Upper lobe of right lung (tissue), 1 donor: ENCODE measurements at regions not wholly inside any gene's neighbourhood (a gene's known extent, or its start where the extent isn't known, plus 50 kb on each side); places are given as distances from the start of the nearest gene placed in this dataset.

Experiments used
- ATAC-seq: fragments of 200-7000 bp; cut with Tn5 transposase; one replicate; pipeline ENCODE4 v1.9.1; 2020; ENCODE audit warnings: mild to moderate bottlenecking, moderate library complexity
- DNase-seq: peaks from one replicate; pipeline ENCODE4 v3.0.0-alpha.2; 2020
- H3K27ac ChIP-seq: fragments of 200-600 bp; one replicate; pipeline ENCODE4 v1.8.0; 2022
- H3K27me3 ChIP-seq: fragments of 200-600 bp; one replicate; pipeline ENCODE4 v1.8.0; 2022; ENCODE audit warnings: mild to moderate bottlenecking
- H3K36me3 ChIP-seq: fragments of 200-600 bp; one replicate; pipeline ENCODE4 v1.8.0; 2022
- H3K4me1 ChIP-seq: fragments of 200-600 bp; one replicate; pipeline ENCODE4 v1.8.0; 2022
- H3K4me3 ChIP-seq: fragments of 200-600 bp; one replicate; pipeline ENCODE4 v1.8.0; 2022; ENCODE audit warnings: mild to moderate bottlenecking
- H3K9me3 ChIP-seq: fragments of 200-600 bp; one replicate; pipeline ENCODE4 v1.8.0; 2022
- intact Hi-C: fragments of 100-400 bp; cut with DNase I; formaldehyde crosslinking; loops from one replicate; pipeline ENCODE4 v1.11.0; 2022
- TF ChIP-seq, protein P1 (sequence below): fragments of 200-600 bp; IDR thresholded peaks from one replicate; pipeline ENCODE4 v1.8.0; 2022; ENCODE audit warnings: antibody characterized with exemption
- donor health status: DM: no; HTN: yes; CAD: no; lungs with severe emphysema.

DNA sequence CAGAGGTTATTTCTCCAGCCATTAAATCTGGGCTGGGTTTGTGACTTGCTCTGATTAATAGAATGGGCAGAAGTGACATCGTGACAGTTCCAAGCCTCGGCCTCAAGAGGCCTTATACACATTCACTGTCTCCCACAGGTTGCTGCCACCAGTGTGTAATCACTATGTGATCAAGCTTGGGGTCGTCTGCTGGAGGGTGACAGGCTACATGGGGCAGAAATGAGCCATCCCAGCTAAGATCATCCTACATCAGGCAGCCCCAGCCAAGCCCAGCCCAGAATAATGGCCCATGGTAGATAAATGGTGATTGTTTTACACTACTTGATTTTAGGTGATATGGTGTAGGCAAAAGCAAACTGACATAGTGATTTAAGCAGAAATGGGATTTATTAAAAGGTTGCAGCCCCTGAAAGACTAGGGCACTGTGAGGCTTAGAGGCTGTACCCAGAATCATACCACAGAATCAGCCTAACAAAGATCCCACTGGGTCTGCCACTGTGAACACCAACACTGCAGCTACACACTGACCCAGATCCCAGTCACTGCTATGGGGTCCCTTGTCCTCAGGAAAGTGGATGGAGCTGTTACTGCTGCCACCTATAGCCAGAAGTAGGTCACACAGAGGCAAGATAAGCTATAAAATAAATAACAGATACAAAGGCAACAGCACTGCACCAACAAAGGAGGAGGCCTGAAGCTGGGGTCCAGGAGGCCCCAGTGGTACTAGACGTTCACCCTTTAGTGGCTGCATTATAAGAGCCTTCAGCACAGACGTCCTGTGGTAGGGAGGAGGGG lies 159.6 kb upstream of the RBPJ start:
- ATAC-seq (peak; percentile 38), DNase-seq (no peak)
- intact Hi-C loops, result no loop called here
- Histone ChIP-seq H3K36me3 (no peaks in the 10 kb centered on the region), H3K9me3 (no peaks in the 10 kb centered on the region), H3K27me3 (no peaks in the 10 kb centered on the region), H3K4me1 (no peaks in the 10 kb centered on the region), H3K27ac (no peak overlapping the region), H3K4me3 (no peak overlapping the region)
- TF ChIP-seq, protein P1, sequence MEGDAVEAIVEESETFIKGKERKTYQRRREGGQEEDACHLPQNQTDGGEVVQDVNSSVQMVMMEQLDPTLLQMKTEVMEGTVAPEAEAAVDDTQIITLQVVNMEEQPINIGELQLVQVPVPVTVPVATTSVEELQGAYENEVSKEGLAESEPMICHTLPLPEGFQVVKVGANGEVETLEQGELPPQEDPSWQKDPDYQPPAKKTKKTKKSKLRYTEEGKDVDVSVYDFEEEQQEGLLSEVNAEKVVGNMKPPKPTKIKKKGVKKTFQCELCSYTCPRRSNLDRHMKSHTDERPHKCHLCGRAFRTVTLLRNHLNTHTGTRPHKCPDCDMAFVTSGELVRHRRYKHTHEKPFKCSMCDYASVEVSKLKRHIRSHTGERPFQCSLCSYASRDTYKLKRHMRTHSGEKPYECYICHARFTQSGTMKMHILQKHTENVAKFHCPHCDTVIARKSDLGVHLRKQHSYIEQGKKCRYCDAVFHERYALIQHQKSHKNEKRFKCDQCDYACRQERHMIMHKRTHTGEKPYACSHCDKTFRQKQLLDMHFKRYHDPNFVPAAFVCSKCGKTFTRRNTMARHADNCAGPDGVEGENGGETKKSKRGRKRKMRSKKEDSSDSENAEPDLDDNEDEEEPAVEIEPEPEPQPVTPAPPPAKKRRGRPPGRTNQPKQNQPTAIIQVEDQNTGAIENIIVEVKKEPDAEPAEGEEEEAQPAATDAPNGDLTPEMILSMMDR, result no peak

GRCh38 chr4:26162101-26162500 lies 158.7 kb upstream of the RBPJ start:
- intact Hi-C loops, result no loop called here

DNA sequence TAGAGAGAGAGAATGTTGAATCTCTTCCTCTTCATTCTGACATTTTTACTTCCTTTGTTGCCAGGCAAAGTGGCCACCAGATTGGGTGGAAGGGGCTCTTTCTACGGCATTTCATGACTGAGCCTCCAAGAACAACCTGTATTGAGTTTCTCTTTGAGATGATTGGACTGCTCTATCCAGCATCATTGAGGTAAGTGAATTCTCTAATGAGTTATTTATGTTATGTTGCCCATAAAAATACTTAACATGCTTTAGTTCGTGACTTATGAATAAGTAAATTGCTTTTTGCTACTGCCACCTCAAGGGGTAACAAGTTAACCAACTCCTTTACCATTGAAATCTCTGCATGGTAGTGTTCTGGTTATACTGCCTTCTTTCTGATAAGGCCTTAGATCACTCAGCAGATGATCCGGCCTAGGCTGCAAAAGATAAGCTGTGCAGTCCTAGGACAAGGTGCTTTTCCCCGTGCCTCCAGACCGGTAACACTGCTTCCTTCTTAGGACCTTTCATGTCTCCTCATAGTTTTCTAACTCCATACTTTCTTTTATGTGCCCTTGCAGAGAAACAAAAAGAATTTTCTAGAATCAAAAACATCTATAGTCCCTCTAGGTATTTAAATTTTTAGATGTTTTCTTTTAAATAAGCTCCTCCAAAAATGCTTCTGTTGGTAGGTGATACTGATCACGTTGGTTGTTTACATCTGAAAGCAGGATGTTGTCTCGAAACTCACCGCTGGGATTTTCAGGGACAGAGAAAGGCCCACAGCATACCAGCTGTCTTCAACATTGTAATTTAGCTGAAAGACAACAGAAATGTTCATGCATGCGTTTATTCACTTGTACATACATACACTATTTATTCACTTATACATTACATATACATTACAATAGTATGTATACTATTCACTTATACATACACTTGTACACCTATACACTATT lies 157.1 kb upstream of the RBPJ start:
- ATAC-seq (no peak), DNase-seq (no peak)
- no peak overlapping the region for H3K27ac ChIP-seq
- H3K36me3 ChIP-seq, result no peaks in the 10 kb centered on the region
- H3K27me3 ChIP-seq, result no peaks in the 10 kb centered on the region
- no peak overlapping the region for H3K4me3 ChIP-seq
- intact Hi-C loops, result no loop called here
- TF ChIP-seq, protein P1, result no peak
- no peaks in the 10 kb centered on the region for H3K4me1 ChIP-seq
- H3K9me3 ChIP-seq, result no peaks in the 10 kb centered on the region

More at GRCh38 chr4:26162101-26162500, 158.7 kb upstream of the RBPJ start:
- no peak for DNase-seq
- Histone ChIP-seq H3K4me3 (no peak overlapping the region), H3K36me3 (no peaks in the 10 kb centered on the region), H3K9me3 (no peaks in the 10 kb centered on the region), H3K27me3 (no peaks in the 10 kb centered on the region), H3K4me1 (no peaks in the 10 kb centered on the region), H3K27ac (no peak overlapping the region)
- TF ChIP-seq, protein P1, result no peak
- ATAC-seq, result no peak

DNA sequence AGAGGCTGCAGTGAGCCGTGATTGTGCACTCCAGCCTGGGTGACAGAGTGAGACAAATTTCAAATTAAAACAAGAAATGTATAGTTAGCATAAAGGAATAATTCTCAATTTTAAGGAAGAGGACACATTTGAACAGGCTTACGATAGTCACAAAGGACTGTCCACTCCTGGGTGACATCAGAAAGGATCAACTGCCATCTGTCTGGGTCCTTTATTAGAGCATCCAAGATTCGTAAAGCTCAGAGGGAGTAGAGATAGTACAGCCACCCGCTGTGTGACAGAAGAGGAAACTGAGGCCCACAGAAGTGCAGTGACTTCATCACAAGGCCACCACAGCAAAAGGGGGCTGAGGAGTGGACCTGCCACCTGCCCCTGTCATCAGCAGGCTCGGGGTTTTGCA lies 149.3 kb upstream of the RBPJ start:
- H3K27ac ChIP-seq, result no peak overlapping the region
- no peak overlapping the region for H3K4me3 ChIP-seq

GRCh38 chr4:26171941-26172340 lies 148.9 kb upstream of the RBPJ start:
- no peak for DNase-seq
- intact Hi-C loops, result no loop called here
- no peaks in the 10 kb centered on the region for H3K9me3 ChIP-seq
- ATAC-seq, result no peak
- H3K4me1 ChIP-seq, result no peaks in the 10 kb centered on the region
- H3K4me3 ChIP-seq, result no peak overlapping the region
- H3K36me3 ChIP-seq, result no peaks in the 10 kb centered on the region
- TF ChIP-seq, protein P1, result no peak
- peaks cover 7% of the 10 kb centered on the region for H3K27me3 ChIP-seq
- H3K27ac ChIP-seq, result no peak overlapping the region

More for the DNA sequence above, 149.3 kb upstream of the RBPJ start:
- TF ChIP-seq, protein P1, result no peak
- Histone ChIP-seq H3K27me3 (peaks cover 7% of the 10 kb centered on the region), H3K36me3 (no peaks in the 10 kb centered on the region), H3K9me3 (no peaks in the 10 kb centered on the region), H3K4me1 (no peaks in the 10 kb centered on the region)
- DNase-seq (no peak), ATAC-seq (no peak)
- intact Hi-C loops, result no loop called here
